Mesendoderm (in vitro differentiated cells): ENCODE measurements at regions not wholly inside any gene's neighbourhood (a gene's known extent, or its start where the extent isn't known, plus 50 kb on each side); places are given as distances from the start of the nearest gene placed in this dataset.
"Not testable (repeated sequence)": the region's sequence is repeated elsewhere in the genome, so short reads cannot be mapped to it uniquely, and the experiment has no call there.

Experiments used
- DNase-seq: peaks from one replicate; pipeline ENCODE4 v3.0.0; 2013
- H2AK5ac ChIP-seq: 2 replicates; pipeline ENCODE4 v1.6.1; 2013; ENCODE audit warnings: low read length, inconsistent platforms
- H2BK120ac ChIP-seq: 2 replicates; pipeline ENCODE4 v1.6.1; 2013; ENCODE audit warnings: low read depth, mild to moderate bottlenecking, low read length, moderate library complexity, mixed read lengths
- H2BK15ac ChIP-seq: replicated peaks from 2 replicates; pipeline ENCODE4 v1.6.1; 2013; ENCODE audit warnings: low read depth, mild to moderate bottlenecking, moderate library complexity
- H2BK5ac ChIP-seq: 2 replicates; pipeline ENCODE4 v1.6.1; 2013; ENCODE audit warnings: low read length, inconsistent platforms
- H3K18ac ChIP-seq: 2 replicates; pipeline ENCODE4 v1.6.1; 2013; ENCODE audit warnings: mild to moderate bottlenecking, low read length, mixed read lengths
- H3K23ac ChIP-seq: one replicate; pipeline ENCODE4 v1.6.1; 2013; ENCODE audit warnings: low read length
- H3K27ac ChIP-seq: 2 replicates; pipeline ENCODE4 v1.5.1; 2013; ENCODE audit warnings: low read depth, mild to moderate bottlenecking, inconsistent platforms, low read length, moderate library complexity
- H3K27me3 ChIP-seq: 2 replicates; pipeline ENCODE4 v1.6.1; 2013; ENCODE audit warnings: low read length, control low read depth, mild to moderate bottlenecking, inconsistent platforms; ENCODE audit not compliant: insufficient read depth, poor library complexity
- H3K36me3 ChIP-seq: 2 replicates; pipeline ENCODE4 v1.6.1; 2013; ENCODE audit warnings: low read length, inconsistent platforms; ENCODE audit not compliant: control insufficient read depth, insufficient read depth
- H3K4ac ChIP-seq: one replicate; pipeline ENCODE4 v1.6.1; 2013; ENCODE audit warnings: low read depth, mild to moderate bottlenecking, low read length, moderate library complexity
- H3K4me1 ChIP-seq: 2 replicates; pipeline ENCODE4 v1.6.1; 2013; ENCODE audit warnings: low read depth, low read length, inconsistent platforms; ENCODE audit not compliant: control insufficient read depth
- H3K4me2 ChIP-seq: 2 replicates; pipeline ENCODE4 v1.6.1; 2013; ENCODE audit warnings: low read length
- H3K4me3 ChIP-seq: 2 replicates; pipeline ENCODE4 v1.5.1; 2013; ENCODE audit warnings: mild to moderate bottlenecking, low read length
- H3K56ac ChIP-seq: one replicate; pipeline ENCODE4 v1.6.1; 2013; ENCODE audit warnings: low read length
- H3K79me1 ChIP-seq: 2 replicates; pipeline ENCODE4 v1.6.1; 2013; ENCODE audit warnings: low read length, inconsistent platforms
- H3K79me2 ChIP-seq: 2 replicates; pipeline ENCODE4 v1.6.1; 2013; ENCODE audit warnings: mild to moderate bottlenecking, low read length; ENCODE audit not compliant: control insufficient read depth, insufficient read depth
- H3K9ac ChIP-seq: 2 replicates; pipeline ENCODE4 v1.6.1; 2013; ENCODE audit warnings: low read length, inconsistent platforms
- H4K5ac ChIP-seq: one replicate; pipeline ENCODE4 v1.6.1; 2013; ENCODE audit warnings: low read length
- H4K8ac ChIP-seq: one replicate; pipeline ENCODE4 v1.6.1; 2013; ENCODE audit warnings: low read depth, mild to moderate bottlenecking, control low read depth, low read length, moderate library complexity
- WGBS: extraction: QIAGEN DNeasy Blood & Tissue Kit; methylation state at CpG from one replicate; pipeline ENCODE4 v1.1.7; 2013; ENCODE audit warnings: low lambda C conversion rate, missing lambda C conversion rate; ENCODE audit not compliant: insufficient coverage; ENCODE audit errors: extremely low coverage; 5-methylcytosine and 5-hydroxymethylcytosine counted together

DNA sequence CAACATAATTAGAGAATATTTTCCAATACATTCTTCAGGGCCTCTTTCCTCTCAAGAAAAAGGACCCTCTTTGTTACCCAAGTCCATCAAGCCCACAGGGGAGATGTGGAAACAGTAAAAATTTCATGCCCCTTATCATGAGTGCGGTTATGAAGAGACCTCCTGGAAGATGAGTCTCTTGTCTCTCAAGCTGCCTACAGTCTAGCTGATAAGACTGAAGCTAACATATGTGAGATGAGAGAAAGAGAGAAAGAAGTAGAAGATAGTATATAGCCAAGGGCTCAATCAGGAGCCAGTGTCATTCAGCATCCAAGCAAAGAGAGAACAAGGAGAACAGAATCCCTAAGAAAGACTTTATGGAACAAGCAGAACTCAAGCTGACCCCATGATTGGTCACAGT is 75.9 kb upstream of the CABCOCO1 start:
- no peak overlapping the region for H4K5ac ChIP-seq
- no peak for DNase-seq
- no peak overlapping the region for H2BK5ac ChIP-seq
- no peak overlapping the region for H3K4ac ChIP-seq
- H3K18ac ChIP-seq, result no peak overlapping the region
- no peaks in the 10 kb centered on the region for H3K27me3 ChIP-seq
- no peak overlapping the region for H4K8ac ChIP-seq
- H3K23ac ChIP-seq, result no peak overlapping the region
- no peak overlapping the region for H3K9ac ChIP-seq
- H3K79me2 ChIP-seq, result no peaks in the 10 kb centered on the region
- no peak overlapping the region for H3K27ac ChIP-seq
- H3K4me2 ChIP-seq, result no peak overlapping the region
- H2AK5ac ChIP-seq, result no peak overlapping the region
- H3K36me3 ChIP-seq, result no peaks in the 10 kb centered on the region
- no peak overlapping the region for H3K56ac ChIP-seq
- H3K4me1 ChIP-seq, result no peaks in the 10 kb centered on the region
- WGBS, result no CpG with 5 or more reads among the region's 1 CpG
- H2BK15ac ChIP-seq, result no peak overlapping the region
- no peaks in the 10 kb centered on the region for H3K79me1 ChIP-seq
- H3K4me3 ChIP-seq, result no peak overlapping the region
- no peak overlapping the region for H2BK120ac ChIP-seq

- Histone ChIP-seq H3K79me1 (no peaks in the 10 kb centered on the region), H3K18ac (no peak overlapping the region), H2BK15ac (no peak overlapping the region), H3K9ac (no peak overlapping the region), H2AK5ac (no peak overlapping the region), H3K4me2 (no peak overlapping the region), H2BK120ac (no peak overlapping the region), H3K36me3 (no peaks in the 10 kb centered on the region), H4K8ac (no peak overlapping the region), H3K23ac (no peak overlapping the region), H3K4me1 (no peaks in the 10 kb centered on the region), H4K5ac (no peak overlapping the region), H3K56ac (no peak overlapping the region), H3K4me3 (no peak overlapping the region), H2BK5ac (no peak overlapping the region), H3K27me3 (no peaks in the 10 kb centered on the region), H3K4ac (no peak overlapping the region), H3K79me2 (no peaks in the 10 kb centered on the region), H3K27ac (no peak overlapping the region)
- DNase-seq, result no peak
- WGBS, result no CpG with 5 or more reads among the region's 4 CpGs
Observed at GRCh38 chr10:61580608-61581007, 82.1 kb upstream of the CABCOCO1 start.

- H3K23ac ChIP-seq, H3K56ac ChIP-seq, H3K4me2 ChIP-seq, H3K79me1 ChIP-seq, H4K5ac ChIP-seq, H2BK15ac ChIP-seq, H3K4me3 ChIP-seq, H2AK5ac ChIP-seq, H3K27ac ChIP-seq, H2BK120ac ChIP-seq, H3K36me3 ChIP-seq, H3K27me3 ChIP-seq, H3K4me1 ChIP-seq, DNase-seq, H3K79me2 ChIP-seq, H3K18ac ChIP-seq, H4K8ac ChIP-seq, H3K9ac ChIP-seq, H2BK5ac ChIP-seq, H3K4ac ChIP-seq: not testable (repeated sequence)
- no CpG with 5 or more reads among the region's 4 CpGs for WGBS
Observed at GRCh38 chr10:61570204-61570603, 92.5 kb upstream of the CABCOCO1 start.

- H2BK15ac ChIP-seq, result no peak overlapping the region
- WGBS, result no CpG with 5 or more reads among the region's 2 CpGs
- no peaks in the 10 kb centered on the region for H3K36me3 ChIP-seq
- H3K79me1 ChIP-seq, result no peaks in the 10 kb centered on the region
- H3K18ac ChIP-seq, result no peak overlapping the region
- no peak overlapping the region for H3K4ac ChIP-seq
- H3K4me3 ChIP-seq, result no peak overlapping the region
- DNase-seq, result no peak
- no peak overlapping the region for H4K5ac ChIP-seq
- no peak overlapping the region for H4K8ac ChIP-seq
- H3K27me3 ChIP-seq, result no peaks in the 10 kb centered on the region
- no peaks in the 10 kb centered on the region for H3K4me1 ChIP-seq
- H2AK5ac ChIP-seq, result no peak overlapping the region
- H2BK5ac ChIP-seq, result no peak overlapping the region
- H2BK120ac ChIP-seq, result no peak overlapping the region
- H3K56ac ChIP-seq, result no peak overlapping the region
- H3K9ac ChIP-seq, result no peak overlapping the region
- no peak overlapping the region for H3K23ac ChIP-seq
- no peaks in the 10 kb centered on the region for H3K79me2 ChIP-seq
- no peak overlapping the region for H3K4me2 ChIP-seq
- no peak overlapping the region for H3K27ac ChIP-seq
Observed at GRCh38 chr10:61567729-61568128, 95.0 kb upstream of the CABCOCO1 start.

GRCh38 chr10:61565819-61566560 is 96.7 kb upstream of the CABCOCO1 start:
- no peak overlapping the region for H3K56ac ChIP-seq
- H3K4me2 ChIP-seq, result no peak overlapping the region
- no peak overlapping the region for H2BK5ac ChIP-seq
- H3K79me1 ChIP-seq, result no peaks in the 10 kb centered on the region
- no peaks in the 10 kb centered on the region for H3K4me1 ChIP-seq
- no peaks in the 10 kb centered on the region for H3K36me3 ChIP-seq
- H3K27me3 ChIP-seq, result no peaks in the 10 kb centered on the region
- WGBS, result no CpG with 5 or more reads among the region's 4 CpGs
- H2BK120ac ChIP-seq, result no peak overlapping the region
- DNase-seq, result no peak
- H3K9ac ChIP-seq, result no peak overlapping the region
- no peak overlapping the region for H2AK5ac ChIP-seq
- no peak overlapping the region for H4K5ac ChIP-seq
- no peak overlapping the region for H3K27ac ChIP-seq
- no peaks in the 10 kb centered on the region for H3K79me2 ChIP-seq
- no peak overlapping the region for H4K8ac ChIP-seq
- H3K4ac ChIP-seq, result no peak overlapping the region
- H3K23ac ChIP-seq, result no peak overlapping the region
- no peak overlapping the region for H3K18ac ChIP-seq
- no peak overlapping the region for H3K4me3 ChIP-seq
- H2BK15ac ChIP-seq, result no peak overlapping the region

- no peak overlapping the region for H2BK5ac ChIP-seq
- H2BK15ac ChIP-seq, result no peak overlapping the region
- H4K8ac ChIP-seq, result no peak overlapping the region
- no peak overlapping the region for H4K5ac ChIP-seq
- H3K23ac ChIP-seq, result no peak overlapping the region
- no peak overlapping the region for H3K4me2 ChIP-seq
- H3K79me1 ChIP-seq, result no peaks in the 10 kb centered on the region
- H3K56ac ChIP-seq, result no peak overlapping the region
- no peak overlapping the region for H3K9ac ChIP-seq
- DNase-seq, result no peak
- no peaks in the 10 kb centered on the region for H3K4me1 ChIP-seq
- H2AK5ac ChIP-seq, result no peak overlapping the region
- no peak overlapping the region for H3K27ac ChIP-seq
- WGBS, result no CpG with 5 or more reads among the region's 1 CpG
- no peak overlapping the region for H3K4ac ChIP-seq
- H3K36me3 ChIP-seq, result no peaks in the 10 kb centered on the region
- no peak overlapping the region for H3K18ac ChIP-seq
- no peaks in the 10 kb centered on the region for H3K79me2 ChIP-seq
- no peak overlapping the region for H2BK120ac ChIP-seq
- H3K27me3 ChIP-seq, result no peaks in the 10 kb centered on the region
- no peak overlapping the region for H3K4me3 ChIP-seq
Observed at GRCh38 chr10:61564444-61564843, 98.3 kb upstream of the CABCOCO1 start.
